GM23338 (cell line): ENCODE measurements at regions not wholly inside any gene's neighbourhood (a gene's known extent, or its start where the extent isn't known, plus 50 kb on each side); places are given as distances from the start of the nearest gene placed in this dataset.

Experiments used
- JUNB ChIP-seq: IDR thresholded peaks from one replicate; pipeline ENCODE4 v1.6.1; 2016; ENCODE audit warnings: antibody characterized with exemption; ENCODE audit not compliant: unreplicated experiment
- POLR2AphosphoS5 ChIP-seq: IDR thresholded peaks from 2 replicates; pipeline ENCODE4 v1.6.1; 2016; ENCODE audit warnings: antibody characterized with exemption, low read depth
- TF ChIP-seq, protein P1 (sequence below), 2 experiments: fragments of 200-600 bp in 1 of 2; sonication (generic) in 1 of 2; conservative IDR thresholded peaks; 2 replicates each; pipeline versions ENCODE4 v1.5.1 to v1.6.1; 2016 to 2017; ENCODE audit warnings: antibody characterized with exemption in 2 of 2, low read depth in 2 of 2, mild to moderate bottlenecking in 2 of 2, moderate library complexity in 1 of 2

DNA sequence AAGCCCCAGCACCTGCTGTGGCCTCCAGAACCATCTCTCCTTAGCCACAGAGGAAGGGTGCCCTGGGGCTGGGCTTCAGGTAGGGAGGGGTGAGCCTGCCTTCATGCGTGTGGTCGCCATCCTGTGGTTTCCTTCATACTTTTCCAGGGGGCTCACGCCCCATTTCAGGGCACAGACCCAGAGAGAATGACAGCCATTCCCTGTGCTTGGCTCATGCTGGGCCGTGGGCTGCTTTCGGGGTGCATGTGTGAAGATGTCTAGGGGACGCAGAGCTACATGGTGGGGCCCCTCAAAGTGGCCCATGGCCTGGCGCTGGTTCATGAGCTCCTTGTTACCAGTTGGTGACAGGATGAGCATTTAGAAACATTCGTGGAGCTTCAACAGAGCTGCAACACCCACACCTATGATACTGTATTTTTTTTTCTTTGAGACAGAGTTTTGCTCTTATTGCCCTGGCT is 190.3 kb upstream of the SLC24A3 start:
- TF ChIP-seq, protein P1, sequence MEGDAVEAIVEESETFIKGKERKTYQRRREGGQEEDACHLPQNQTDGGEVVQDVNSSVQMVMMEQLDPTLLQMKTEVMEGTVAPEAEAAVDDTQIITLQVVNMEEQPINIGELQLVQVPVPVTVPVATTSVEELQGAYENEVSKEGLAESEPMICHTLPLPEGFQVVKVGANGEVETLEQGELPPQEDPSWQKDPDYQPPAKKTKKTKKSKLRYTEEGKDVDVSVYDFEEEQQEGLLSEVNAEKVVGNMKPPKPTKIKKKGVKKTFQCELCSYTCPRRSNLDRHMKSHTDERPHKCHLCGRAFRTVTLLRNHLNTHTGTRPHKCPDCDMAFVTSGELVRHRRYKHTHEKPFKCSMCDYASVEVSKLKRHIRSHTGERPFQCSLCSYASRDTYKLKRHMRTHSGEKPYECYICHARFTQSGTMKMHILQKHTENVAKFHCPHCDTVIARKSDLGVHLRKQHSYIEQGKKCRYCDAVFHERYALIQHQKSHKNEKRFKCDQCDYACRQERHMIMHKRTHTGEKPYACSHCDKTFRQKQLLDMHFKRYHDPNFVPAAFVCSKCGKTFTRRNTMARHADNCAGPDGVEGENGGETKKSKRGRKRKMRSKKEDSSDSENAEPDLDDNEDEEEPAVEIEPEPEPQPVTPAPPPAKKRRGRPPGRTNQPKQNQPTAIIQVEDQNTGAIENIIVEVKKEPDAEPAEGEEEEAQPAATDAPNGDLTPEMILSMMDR (conservative IDR thresholded peaks at IDR 0.05; ENCODE audit: low read depth in 2 of 2): no peak
- TF ChIP-seq POLR2AphosphoS5 (no peak), JUNB (no peak)
